ENCODE measurements at regions not wholly inside any gene's neighbourhood (a gene's known extent, or its start where the extent isn't known, plus 50 kb on each side); places are given as distances from the start of the nearest gene placed in this dataset.
A peak's percentile ranks its signal among the peaks of the same experiment; 100 is the strongest.

DNA sequence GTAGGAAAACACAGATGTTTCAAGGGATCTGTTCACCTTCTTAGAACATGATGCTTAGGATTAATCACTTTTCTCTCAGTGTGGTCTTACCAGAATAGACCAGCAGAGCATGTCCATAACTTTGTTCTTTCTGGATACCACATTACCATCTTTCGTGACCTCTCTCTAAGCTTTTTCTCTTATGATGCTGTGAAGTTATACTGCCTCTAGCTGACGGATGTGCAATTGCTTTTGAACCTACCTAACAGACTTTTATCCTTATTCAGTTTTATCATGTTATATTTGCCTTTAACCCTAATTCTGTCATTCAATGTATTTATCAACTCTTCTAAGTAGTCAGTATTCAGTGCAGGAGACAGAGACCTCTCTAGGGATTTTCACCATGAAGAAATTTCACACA lies 246.7 kb downstream of the DACT1 start:
- peak; percentile 48 for TF ChIP-seq CTCF (IDR thresholded peaks at IDR 0.05)

- TF ChIP-seq CTCF (IDR thresholded peaks at IDR 0.05): no peak
These were observed 250.2 kb downstream of the DACT1 start for GRCh38 chr14:58887931-58888330.

DNA sequence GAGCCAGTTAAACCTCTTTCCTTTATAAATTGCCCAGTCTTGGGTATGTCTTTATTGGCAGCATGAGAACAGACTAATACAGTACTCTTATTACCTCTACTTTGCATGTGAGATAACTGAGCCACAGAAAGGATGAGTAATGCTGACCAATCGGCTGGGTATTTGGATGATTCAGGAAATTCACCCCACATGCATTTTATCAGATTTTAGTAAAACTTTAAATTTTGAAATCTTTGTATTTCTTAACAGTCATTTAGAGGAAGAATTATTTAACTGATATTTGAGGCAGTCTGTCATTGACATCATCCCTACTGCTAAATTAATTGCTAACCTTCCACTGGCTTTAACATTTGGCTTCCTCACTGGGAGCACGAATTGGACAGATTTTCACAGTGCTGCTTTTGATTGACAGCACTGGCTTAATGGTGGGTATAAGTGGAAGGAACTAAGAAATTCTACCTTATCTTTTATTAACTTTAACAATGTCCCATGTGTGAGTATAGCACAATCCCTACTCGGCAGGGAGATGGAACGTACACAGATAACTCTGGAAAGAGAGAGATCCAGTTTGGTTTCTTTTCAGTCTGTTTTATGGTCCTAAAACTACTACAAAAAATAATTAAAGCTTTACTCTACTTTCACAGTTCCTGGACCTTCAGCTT lies 261.0 kb downstream of the DACT1 start:
- no peak for TF ChIP-seq CTCF (IDR thresholded peaks at IDR 0.05)

DNA sequence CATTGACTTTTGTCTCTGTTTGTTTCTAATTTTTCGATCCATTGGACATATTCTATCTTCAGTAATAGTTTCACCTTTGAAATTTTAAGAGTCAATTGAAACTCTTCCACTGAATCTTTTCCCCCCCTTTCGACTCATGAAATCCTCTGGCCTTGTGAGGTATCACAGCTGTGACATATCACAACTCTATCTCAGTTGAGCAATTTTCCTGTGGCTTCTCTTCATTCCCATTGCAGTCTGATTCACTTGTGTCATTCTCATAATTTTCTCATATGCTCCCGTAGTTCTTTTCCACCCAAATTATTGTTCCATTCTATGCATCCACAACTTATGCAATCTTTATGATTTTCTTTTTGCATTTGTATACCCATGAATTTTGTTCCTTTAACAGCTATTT lies 261.6 kb downstream of the DACT1 start:
- TF ChIP-seq CTCF (IDR thresholded peaks at IDR 0.05): no peak

DNA sequence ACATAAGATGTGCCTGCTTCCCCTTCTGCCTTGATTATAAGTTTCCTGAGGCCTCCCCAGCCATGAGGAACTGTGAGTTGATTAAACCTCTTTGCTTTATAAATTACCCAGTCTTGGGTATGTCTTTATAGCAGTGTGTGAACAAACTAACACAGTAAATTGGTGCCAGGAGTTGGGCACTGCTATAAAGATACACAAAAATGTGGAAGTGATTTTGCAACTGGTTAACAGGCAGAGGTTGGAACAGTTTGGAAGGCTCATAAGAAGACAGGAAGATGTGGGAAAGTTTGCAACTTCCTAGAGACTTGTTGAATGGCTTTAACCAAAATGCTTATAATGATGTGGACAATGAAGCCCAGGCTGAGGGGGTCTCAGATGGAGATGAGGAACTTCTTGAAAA lies 264.1 kb downstream of the DACT1 start:
- no peak for TF ChIP-seq CTCF (IDR thresholded peaks at IDR 0.05)

DNA sequence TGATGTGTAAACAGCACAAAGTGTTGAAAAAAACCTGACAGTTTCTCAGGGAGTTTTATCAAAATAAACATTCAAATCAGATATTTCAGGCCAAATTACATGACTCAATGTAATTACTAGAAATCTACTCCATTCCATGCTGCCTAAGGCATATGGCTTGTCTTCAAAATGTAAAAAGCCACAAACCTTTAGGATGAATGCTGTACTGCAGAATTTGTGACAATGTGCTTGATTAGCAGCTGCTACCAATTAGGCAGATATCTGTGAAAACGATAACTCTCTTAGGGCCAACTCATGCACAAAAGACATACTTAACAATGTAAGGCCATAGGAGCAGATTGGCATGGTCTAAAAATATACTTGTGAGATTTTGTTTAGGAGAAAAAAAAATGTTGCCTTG lies 267.0 kb downstream of the DACT1 start:
- no peak for TF ChIP-seq CTCF (IDR thresholded peaks at IDR 0.05)

DNA sequence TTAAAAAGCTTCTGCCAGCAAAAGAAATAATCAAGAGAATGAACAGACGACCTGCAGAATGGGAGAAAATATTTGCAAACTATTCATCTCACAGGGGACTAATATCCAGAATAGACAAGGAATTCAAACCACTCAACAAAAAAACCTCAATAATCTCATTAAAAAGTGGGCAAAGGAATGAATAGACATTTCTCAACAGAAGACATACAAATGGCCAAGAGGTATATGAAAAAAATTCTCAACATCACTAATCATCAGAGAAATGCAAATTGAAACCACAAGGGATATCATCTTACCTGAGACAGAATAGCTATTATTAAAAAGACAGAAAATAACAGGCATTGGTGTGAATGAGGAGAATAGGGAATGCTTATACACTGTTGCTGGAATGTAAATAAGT lies 270.0 kb downstream of the DACT1 start:
- no peak for TF ChIP-seq CTCF (IDR thresholded peaks at IDR 0.05)

GRCh38 chr14:58912287-58912686 lies 274.5 kb downstream of the DACT1 start:
- no peak for TF ChIP-seq CTCF (IDR thresholded peaks at IDR 0.05)

Measured in LNCAP (cell line).